ENCODE measurements at regions not wholly inside any gene's neighbourhood (a gene's known extent, or its start where the extent isn't known, plus 50 kb on each side); places are given as distances from the start of the nearest gene placed in this dataset.

DNA sequence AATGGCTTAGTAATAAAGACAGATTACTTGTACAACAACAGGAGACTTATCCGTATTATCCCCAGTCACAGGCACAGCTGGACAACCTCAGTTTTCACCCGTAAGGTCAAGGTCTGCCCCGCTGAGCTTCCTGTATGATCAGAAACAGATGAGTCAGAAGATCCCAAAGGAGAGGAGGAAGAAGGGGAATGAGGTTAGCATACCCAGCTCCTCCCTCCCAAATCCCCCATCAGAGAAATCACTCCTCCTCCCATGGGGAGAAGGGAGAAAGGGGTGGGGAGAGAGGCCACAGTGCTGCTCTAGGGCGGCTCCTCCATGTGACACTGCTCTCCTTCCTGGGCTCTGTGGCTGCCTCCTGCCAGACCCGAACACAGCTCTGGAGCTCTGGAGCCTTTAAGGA is 53.8 kb upstream of the SPTBN1 start (continued):
- no peak for TF ChIP-seq ZNF24 (IDR thresholded peaks at IDR 0.05)
- TF ChIP-seq GZF1 (CRISPR knock-in tag; IDR thresholded peaks at IDR 0.05) = no peak
- TF ChIP-seq, protein P1, sequence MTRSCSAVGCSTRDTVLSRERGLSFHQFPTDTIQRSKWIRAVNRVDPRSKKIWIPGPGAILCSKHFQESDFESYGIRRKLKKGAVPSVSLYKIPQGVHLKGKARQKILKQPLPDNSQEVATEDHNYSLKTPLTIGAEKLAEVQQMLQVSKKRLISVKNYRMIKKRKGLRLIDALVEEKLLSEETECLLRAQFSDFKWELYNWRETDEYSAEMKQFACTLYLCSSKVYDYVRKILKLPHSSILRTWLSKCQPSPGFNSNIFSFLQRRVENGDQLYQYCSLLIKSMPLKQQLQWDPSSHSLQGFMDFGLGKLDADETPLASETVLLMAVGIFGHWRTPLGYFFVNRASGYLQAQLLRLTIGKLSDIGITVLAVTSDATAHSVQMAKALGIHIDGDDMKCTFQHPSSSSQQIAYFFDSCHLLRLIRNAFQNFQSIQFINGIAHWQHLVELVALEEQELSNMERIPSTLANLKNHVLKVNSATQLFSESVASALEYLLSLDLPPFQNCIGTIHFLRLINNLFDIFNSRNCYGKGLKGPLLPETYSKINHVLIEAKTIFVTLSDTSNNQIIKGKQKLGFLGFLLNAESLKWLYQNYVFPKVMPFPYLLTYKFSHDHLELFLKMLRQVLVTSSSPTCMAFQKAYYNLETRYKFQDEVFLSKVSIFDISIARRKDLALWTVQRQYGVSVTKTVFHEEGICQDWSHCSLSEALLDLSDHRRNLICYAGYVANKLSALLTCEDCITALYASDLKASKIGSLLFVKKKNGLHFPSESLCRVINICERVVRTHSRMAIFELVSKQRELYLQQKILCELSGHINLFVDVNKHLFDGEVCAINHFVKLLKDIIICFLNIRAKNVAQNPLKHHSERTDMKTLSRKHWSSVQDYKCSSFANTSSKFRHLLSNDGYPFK (CRISPR knock-in tag; IDR thresholded peaks at IDR 0.05; ENCODE audit: borderline replicate concordance) = no peak
- TF ChIP-seq MEF2D (CRISPR knock-in tag; IDR thresholded peaks at IDR 0.05) = no peak
- TF ChIP-seq ZNF446 (CRISPR knock-in tag; IDR thresholded peaks at IDR 0.05) = no peak
- TF ChIP-seq, protein P2, sequence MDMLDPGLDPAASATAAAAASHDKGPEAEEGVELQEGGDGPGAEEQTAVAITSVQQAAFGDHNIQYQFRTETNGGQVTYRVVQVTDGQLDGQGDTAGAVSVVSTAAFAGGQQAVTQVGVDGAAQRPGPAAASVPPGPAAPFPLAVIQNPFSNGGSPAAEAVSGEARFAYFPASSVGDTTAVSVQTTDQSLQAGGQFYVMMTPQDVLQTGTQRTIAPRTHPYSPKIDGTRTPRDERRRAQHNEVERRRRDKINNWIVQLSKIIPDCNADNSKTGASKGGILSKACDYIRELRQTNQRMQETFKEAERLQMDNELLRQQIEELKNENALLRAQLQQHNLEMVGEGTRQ (IDR thresholded peaks at IDR 0.05; ENCODE audit: low read depth, low read length) = no peak
- TF ChIP-seq, protein P2 (CRISPR knock-in tag; IDR thresholded peaks at IDR 0.05; ENCODE audit: borderline replicate concordance) = no peak
- TF ChIP-seq MNT (IDR thresholded peaks at IDR 0.05) = no peak
- no peak for TF ChIP-seq ZNF138 (CRISPR knock-in tag; IDR thresholded peaks at IDR 0.05; ENCODE audit: low read depth)
- no peak for TF ChIP-seq PTBP1 (IDR thresholded peaks at IDR 0.05; ENCODE audit: low read depth, low read length, poor library complexity, severe bottlenecking)
- TF ChIP-seq ZBTB25 (CRISPR knock-in tag; IDR thresholded peaks at IDR 0.05) = no peak
- TF ChIP-seq HOXA3 (CRISPR knock-in tag; IDR thresholded peaks at IDR 0.05) = no peak
- TF ChIP-seq PAWR (CRISPR knock-in tag; IDR thresholded peaks at IDR 0.05; ENCODE audit: borderline replicate concordance) = no peak
- no peak for TF ChIP-seq ZBTB46 (CRISPR knock-in tag; IDR thresholded peaks at IDR 0.05; ENCODE audit: borderline replicate concordance)
- TF ChIP-seq ZNF773 (CRISPR knock-in tag; IDR thresholded peaks at IDR 0.05; ENCODE audit: borderline replicate concordance) = no peak
- TF ChIP-seq SRSF4 (IDR thresholded peaks at IDR 0.05; ENCODE audit: low read depth, low read length, poor library complexity, severe bottlenecking) = no peak
- no peak for TF ChIP-seq ZBED4 (CRISPR knock-in tag; IDR thresholded peaks at IDR 0.05; ENCODE audit: borderline replicate concordance)

Data from HepG2 (cell line).